PC-9 (cell line): ENCODE measurements at regions not wholly inside any gene's neighbourhood (a gene's known extent, or its start where the extent isn't known, plus 50 kb on each side); places are given as distances from the start of the nearest gene placed in this dataset.

Source experiments
- CTCF ChIP-seq: fragments of 200-600 bp; sonication (generic); conservative IDR thresholded peaks from 2 replicates; pipeline ENCODE4 v1.6.1; 2017; ENCODE audit warnings: mixed run types, antibody characterized with exemption, mild to moderate bottlenecking, moderate library complexity
- EZH2 ChIP-seq: fragments of 200-600 bp; sonication (generic); IDR thresholded peaks from 2 replicates; pipeline ENCODE4 v1.8.0; 2017; ENCODE audit warnings: antibody characterized with exemption, low read depth

GRCh38 chr20:59421920-59422637 is 121.7 kb downstream of the EDN3 start:
- no peak for TF ChIP-seq CTCF
- TF ChIP-seq EZH2 = no peak
